Adipocyte (in vitro differentiated cells): ENCODE measurements at regions not wholly inside any gene's neighbourhood (a gene's known extent, or its start where the extent isn't known, plus 50 kb on each side); places are given as distances from the start of the nearest gene placed in this dataset.

Source experiments
- DNase-seq: peaks from one replicate; pipeline ENCODE4 v3.0.0-alpha.2; 2015; ENCODE audit warnings: low read depth
- H3K27me3 ChIP-seq: replicated peaks from 2 replicates; pipeline ENCODE4 v1.7.0; 2013; ENCODE audit warnings: mild to moderate bottlenecking, low read length, moderate library complexity; ENCODE audit not compliant: control insufficient read depth, insufficient read depth
- H3K36me3 ChIP-seq: 2 replicates; pipeline ENCODE4 v1.7.0; 2013; ENCODE audit warnings: low read length, mild to moderate bottlenecking, moderate library complexity; ENCODE audit not compliant: control insufficient read depth, insufficient read depth, severe bottlenecking
- H3K4me1 ChIP-seq: 2 replicates; pipeline ENCODE4 v1.7.0; 2013; ENCODE audit warnings: mild to moderate bottlenecking, low read length, moderate library complexity; ENCODE audit not compliant: control insufficient read depth, insufficient read depth
- H3K4me3 ChIP-seq: 2 replicates; pipeline ENCODE4 v1.7.0; 2013; ENCODE audit warnings: mild to moderate bottlenecking, low read length, moderate library complexity
- H3K9ac ChIP-seq: 2 replicates; pipeline ENCODE4 v1.7.0; 2013; ENCODE audit warnings: mild to moderate bottlenecking, low read length, moderate library complexity
- H3K9me3 ChIP-seq: 2 replicates; pipeline ENCODE4 v1.7.0; 2013; ENCODE audit warnings: mild to moderate bottlenecking, low read length, moderate library complexity; ENCODE audit not compliant: control insufficient read depth

DNA sequence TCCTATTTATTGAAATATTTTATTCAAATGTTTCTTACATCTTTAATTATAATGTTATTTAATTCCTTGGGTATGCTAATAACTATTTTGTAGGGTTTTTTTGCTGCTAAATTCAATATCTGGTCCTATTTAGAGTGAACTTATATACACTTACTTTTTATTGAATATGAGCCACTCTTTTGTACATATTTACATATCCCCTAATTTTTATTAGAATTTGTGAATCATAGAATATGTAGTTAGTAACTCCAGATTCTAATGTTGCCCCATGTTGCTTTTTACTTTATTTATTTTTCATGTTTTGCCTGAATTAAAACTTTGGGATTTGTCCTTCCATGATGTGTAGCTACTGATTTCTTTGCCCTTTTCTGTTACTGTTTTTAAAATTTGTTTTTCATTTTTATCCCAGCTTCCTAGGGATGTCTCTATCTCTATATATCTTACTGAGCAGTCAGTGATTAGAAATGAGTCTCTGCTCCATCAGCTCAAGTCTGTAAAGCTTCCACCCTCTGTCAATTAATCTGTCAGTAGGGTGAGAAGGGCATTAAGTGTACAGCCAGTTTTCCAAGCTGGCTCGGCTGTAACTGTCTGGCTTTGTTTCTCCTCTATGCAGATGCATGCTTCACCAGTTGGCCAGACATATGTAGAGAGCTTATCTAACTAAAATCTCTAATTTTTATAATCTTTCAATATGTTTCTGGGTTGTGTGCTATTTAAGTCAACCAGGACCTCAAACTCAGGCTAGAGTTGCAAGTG lies 256.9 kb downstream of the CDH19 start:
- Histone ChIP-seq H3K9me3 (peaks cover under 1% of the 10 kb centered on the region), H3K4me3 (no peak overlapping the region), H3K27me3 (no peaks in the 10 kb centered on the region), H3K4me1 (no peaks in the 10 kb centered on the region), H3K36me3 (no peaks in the 10 kb centered on the region), H3K9ac (no peak overlapping the region)
- no peak for DNase-seq

DNA sequence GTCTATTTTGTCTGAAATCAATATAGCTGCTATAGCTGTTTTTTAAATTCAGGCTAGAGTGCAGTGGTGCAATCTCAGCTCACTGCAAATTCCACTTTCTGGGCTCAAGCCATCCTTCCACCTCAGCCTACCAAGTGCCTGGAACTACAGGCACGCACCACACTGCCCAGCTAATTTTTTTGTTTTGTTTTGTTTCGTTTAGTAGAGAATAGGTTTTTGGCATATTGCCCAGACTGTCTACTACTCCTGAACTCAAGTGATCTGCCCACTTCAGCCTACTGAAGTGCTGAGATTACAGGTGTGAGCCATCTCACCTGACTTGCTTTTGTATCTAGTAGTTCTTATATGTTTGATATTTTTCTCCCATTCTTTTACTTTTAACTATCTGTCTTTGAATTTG lies 259.7 kb downstream of the CDH19 start:
- no peaks in the 10 kb centered on the region for H3K36me3 ChIP-seq
- H3K9ac ChIP-seq = no peak overlapping the region
- no peak for DNase-seq
- H3K4me3 ChIP-seq = no peak overlapping the region
- no peaks in the 10 kb centered on the region for H3K4me1 ChIP-seq
- peaks cover 3% of the 10 kb centered on the region for H3K9me3 ChIP-seq
- H3K27me3 ChIP-seq = no peaks in the 10 kb centered on the region

DNA sequence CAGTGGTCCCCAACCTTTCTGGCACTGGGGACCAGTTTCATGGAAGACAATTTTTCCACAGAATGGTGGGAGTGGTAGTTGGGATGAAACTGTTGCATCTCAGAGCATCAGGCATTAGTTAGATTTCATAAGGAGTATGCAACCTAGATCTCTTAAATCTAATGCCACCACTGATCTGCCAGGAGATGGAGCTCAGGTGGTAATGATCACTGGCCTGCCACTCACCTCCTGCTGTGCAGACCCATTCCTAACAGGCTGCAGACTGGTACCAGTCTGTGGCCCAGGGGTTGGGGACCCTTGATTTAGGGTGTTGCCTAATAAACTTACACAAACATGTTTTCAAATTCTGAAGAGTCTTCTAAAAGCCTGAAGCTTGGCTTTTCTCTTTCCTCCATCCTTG lies 261.3 kb downstream of the CDH19 start:
- Histone ChIP-seq H3K36me3 (no peaks in the 10 kb centered on the region), H3K9ac (no peak overlapping the region), H3K27me3 (no peaks in the 10 kb centered on the region), H3K9me3 (peaks cover 9% of the 10 kb centered on the region), H3K4me1 (no peaks in the 10 kb centered on the region), H3K4me3 (no peak overlapping the region)
- DNase-seq = no peak

DNA sequence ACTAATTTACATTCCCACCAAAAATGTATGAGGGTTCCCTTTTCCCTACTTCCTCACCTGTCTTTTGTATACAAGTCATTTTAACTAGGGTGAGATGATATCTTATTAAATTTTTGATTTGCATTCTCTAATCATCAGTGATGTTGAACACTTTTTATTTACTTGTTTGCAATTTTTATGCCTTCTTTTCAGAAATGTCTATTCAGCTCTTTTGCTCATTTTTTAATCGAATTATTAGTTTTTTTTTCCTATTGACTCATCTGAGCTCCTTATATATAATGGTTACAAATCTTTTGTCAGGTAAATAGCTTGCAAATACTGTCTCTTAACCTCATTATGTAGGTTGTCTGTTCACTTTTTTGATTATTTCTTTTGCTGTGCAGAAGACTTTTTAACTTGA lies 269.4 kb downstream of the CDH19 start:
- no peaks in the 10 kb centered on the region for H3K4me1 ChIP-seq
- H3K36me3 ChIP-seq = no peaks in the 10 kb centered on the region
- no peak overlapping the region for H3K9ac ChIP-seq
- no peak for DNase-seq
- H3K27me3 ChIP-seq = no peaks in the 10 kb centered on the region
- H3K4me3 ChIP-seq = no peak overlapping the region
- H3K9me3 ChIP-seq = peaks cover 8% of the 10 kb centered on the region

DNA sequence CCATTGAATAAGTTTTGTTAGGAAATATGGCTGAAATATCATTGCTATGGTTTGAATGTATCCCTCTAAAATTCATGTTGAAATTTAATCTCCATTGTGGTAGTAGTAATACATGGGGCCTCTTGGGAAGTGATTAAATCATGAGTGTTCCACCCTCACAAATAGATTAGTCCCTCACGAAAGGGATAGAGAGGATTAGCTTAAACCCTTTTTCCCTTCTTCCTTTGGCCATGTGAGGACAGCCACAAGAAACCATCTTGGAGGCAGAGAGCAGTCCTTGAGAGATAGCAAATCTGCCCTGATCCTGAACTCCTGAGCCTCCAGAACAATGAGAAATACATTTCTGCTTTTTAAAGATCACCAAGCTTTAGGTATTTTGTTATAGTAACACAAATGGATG lies 274.2 kb downstream of the CDH19 start:
- no peak for DNase-seq
- no peaks in the 10 kb centered on the region for H3K4me1 ChIP-seq
- no peak overlapping the region for H3K4me3 ChIP-seq
- no peaks in the 10 kb centered on the region for H3K9me3 ChIP-seq
- no peaks in the 10 kb centered on the region for H3K27me3 ChIP-seq
- no peaks in the 10 kb centered on the region for H3K36me3 ChIP-seq
- H3K9ac ChIP-seq = no peak overlapping the region

DNA sequence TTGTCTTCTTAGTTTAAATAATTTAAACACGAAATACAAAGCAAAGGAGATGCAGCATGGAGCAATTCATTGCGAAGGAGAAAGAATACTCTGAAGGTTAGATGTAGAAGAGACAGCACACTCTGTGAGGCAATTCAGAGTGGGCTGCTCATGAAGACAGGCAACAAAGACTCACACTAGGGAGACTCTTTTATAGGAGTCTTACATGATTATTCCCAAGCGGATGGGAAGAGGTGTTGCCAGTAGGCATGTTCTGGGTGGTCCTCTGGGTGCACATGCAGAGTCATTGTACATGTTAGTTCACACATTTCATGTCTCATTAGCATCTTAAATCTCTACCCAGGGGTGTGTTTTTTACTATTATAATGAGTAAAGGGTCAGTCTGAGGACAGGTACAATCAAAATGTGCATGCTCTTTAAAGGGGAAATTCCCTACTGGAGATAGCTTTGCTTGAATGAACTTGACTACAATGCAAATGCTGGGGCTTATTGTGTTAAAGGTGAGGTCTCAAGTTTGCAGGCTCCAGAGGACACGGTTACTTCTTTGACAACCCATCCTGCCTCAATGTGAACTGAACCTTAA lies 275.5 kb downstream of the CDH19 start:
- no peaks in the 10 kb centered on the region for H3K27me3 ChIP-seq
- no peak overlapping the region for H3K4me3 ChIP-seq
- no peaks in the 10 kb centered on the region for H3K9me3 ChIP-seq
- DNase-seq = no peak
- H3K4me1 ChIP-seq = no peaks in the 10 kb centered on the region
- H3K36me3 ChIP-seq = no peaks in the 10 kb centered on the region
- H3K9ac ChIP-seq = no peak overlapping the region

DNA sequence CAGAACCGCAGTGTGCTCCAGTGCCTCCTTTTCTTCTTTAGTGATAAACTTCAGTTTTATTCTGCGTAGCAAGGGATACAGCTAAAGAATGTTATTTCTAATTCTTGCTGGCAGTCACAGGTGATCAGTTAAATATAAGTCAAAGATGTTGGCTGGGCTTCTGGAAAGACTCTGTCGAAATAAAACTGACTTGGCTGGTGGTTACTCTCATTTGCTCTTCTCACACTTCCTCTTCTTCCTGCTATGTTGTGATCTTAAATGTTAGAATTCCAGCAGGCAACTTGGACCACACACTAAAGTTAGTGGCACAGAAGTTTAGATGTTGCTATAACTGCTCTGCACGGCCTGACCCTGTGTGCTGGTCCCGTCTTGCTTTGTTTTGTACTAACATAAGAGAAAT lies 278.6 kb downstream of the CDH19 start:
- no peak overlapping the region for H3K9ac ChIP-seq
- H3K27me3 ChIP-seq = no peaks in the 10 kb centered on the region
- H3K9me3 ChIP-seq = no peaks in the 10 kb centered on the region
- no peak overlapping the region for H3K4me3 ChIP-seq
- H3K36me3 ChIP-seq = no peaks in the 10 kb centered on the region
- no peaks in the 10 kb centered on the region for H3K4me1 ChIP-seq
- DNase-seq = no peak

DNA sequence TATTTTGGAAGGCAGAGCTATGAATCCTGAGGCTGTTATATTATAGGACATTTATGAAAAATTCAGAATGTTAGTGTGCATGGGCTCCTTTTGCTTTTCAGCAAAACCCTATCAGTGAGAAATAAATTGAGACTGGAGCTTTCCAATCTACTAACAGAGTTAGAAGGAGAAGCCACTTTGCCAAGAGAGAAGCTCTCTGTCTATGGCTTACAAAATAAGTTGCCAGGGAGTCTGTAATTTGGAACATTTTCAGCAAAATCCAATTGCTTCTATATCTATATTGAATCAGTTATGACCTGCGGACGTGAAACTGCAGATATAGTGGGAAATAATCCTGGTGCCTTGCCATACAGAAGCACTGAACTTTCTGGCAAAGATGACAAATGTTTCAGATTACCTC lies 279.3 kb downstream of the CDH19 start:
- DNase-seq = no peak
- Histone ChIP-seq H3K4me3 (no peak overlapping the region), H3K9ac (no peak overlapping the region), H3K36me3 (no peaks in the 10 kb centered on the region), H3K9me3 (no peaks in the 10 kb centered on the region), H3K4me1 (no peaks in the 10 kb centered on the region), H3K27me3 (no peaks in the 10 kb centered on the region)

DNA sequence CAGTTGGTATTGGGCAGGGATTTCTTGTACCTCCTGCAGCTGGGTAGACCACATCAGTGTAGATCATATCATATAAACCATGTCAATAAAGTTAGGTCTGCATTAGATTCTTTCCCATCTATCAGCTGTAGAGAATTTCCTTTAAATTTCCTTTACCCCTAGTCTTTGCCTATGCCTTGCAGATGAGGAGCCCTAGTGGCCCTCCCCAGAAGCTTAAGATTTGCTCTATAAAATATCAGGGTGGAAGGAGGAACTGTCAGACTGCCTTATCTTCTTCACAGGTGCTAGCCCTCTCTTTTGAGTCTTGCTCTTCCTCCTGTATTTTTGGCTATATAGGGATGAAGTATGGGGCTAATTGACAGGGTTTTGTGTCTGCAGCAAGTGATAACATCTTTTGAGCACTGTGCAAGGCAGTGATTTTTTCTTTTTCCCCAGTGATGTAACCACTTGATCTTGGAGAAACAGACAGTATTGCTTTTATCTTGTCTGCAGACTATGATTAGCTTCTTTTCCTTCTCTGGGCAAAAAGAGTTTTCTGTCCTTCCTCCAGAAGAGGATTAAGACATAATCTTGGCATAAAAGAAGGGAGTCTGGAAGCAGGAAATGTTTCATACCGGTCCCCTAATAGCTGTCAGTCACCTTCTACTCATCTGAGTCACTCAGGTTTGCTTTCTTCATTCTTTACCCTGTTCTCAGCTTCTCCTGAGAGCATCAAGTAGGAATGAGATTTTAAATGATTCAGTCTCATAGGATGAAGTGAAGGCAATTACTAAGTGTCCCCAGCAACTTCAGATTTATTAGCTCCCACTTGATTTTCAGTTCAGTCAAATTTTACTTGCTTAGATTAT lies 286.4 kb downstream of the CDH19 start:
- no peak for DNase-seq
- Histone ChIP-seq H3K36me3 (no peaks in the 10 kb centered on the region), H3K4me3 (no peak overlapping the region), H3K4me1 (no peaks in the 10 kb centered on the region), H3K9me3 (no peaks in the 10 kb centered on the region), H3K9ac (no peak overlapping the region), H3K27me3 (no peaks in the 10 kb centered on the region)

DNA sequence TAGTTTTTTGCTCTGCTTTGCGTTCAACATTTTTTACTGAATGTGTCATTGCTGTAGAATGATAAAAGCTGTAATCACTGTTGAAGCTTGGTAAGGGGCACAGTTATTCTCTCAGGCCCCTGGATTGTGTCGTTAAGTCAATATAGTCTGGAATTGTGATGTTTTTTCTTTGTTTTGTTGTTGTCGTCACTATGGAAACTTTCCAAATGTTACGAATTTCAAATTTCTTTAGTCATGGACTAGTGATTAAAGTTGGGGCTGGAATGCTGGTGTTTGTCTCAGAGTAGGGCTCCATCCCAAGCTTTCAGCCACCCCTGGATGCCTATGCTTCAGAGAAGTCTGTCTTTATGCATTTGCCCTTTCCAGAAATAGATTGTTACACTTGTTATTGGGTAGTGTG lies 287.2 kb downstream of the CDH19 start:
- no peaks in the 10 kb centered on the region for H3K4me1 ChIP-seq
- no peak for DNase-seq
- H3K9me3 ChIP-seq = no peaks in the 10 kb centered on the region
- no peaks in the 10 kb centered on the region for H3K27me3 ChIP-seq
- H3K36me3 ChIP-seq = no peaks in the 10 kb centered on the region
- H3K4me3 ChIP-seq = no peak overlapping the region
- no peak overlapping the region for H3K9ac ChIP-seq

DNA sequence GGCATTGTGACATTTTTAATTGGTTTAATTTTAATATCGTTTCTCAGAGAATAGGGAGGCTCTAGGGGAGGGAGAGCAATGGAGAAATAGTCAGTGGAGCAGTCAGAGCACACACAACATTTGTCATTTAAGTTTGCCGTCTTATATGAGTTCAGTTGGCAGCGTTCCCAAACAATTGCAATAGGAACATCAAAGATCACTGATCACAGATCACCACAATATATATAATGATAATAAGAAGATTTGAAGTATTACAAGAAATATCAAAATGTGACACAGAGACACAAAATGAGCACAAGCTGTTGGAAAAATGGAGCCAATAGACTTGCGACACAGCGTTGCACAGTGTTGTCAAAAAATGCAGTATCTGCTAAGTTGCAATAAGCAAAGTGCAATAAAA lies 303.7 kb downstream of the CDH19 start:
- H3K9ac ChIP-seq = no peak overlapping the region
- no peaks in the 10 kb centered on the region for H3K27me3 ChIP-seq
- H3K9me3 ChIP-seq = no peaks in the 10 kb centered on the region
- no peaks in the 10 kb centered on the region for H3K4me1 ChIP-seq
- no peak for DNase-seq
- no peak overlapping the region for H3K4me3 ChIP-seq
- H3K36me3 ChIP-seq = no peaks in the 10 kb centered on the region
